Mammary epithelial cell (primary cell): ENCODE measurements at regions not wholly inside any gene's neighbourhood (a gene's known extent, or its start where the extent isn't known, plus 50 kb on each side); places are given as distances from the start of the nearest gene placed in this dataset.

Source experiments
- EZH2 ChIP-seq: IDR thresholded peaks from 2 replicates; pipeline ENCODE4 v1.6.1; 2012; ENCODE audit warnings: low read length, inconsistent platforms, borderline replicate concordance
- TF ChIP-seq, protein P1 (sequence below), 2 donors: IDR thresholded peaks in 1 of 2; conservative IDR thresholded peaks in 1 of 2; 2 replicates each; pipeline ENCODE4 v1.5.1; 2011 to 2012; ENCODE audit warnings: inconsistent platforms in 2 of 2, low read length in 2 of 2, mild to moderate bottlenecking in 2 of 2, control low read depth in 1 of 2, low read depth in 1 of 2; ENCODE audit not compliant: insufficient read depth in 1 of 2; ENCODE audit errors: extremely low read depth in 1 of 2

DNA sequence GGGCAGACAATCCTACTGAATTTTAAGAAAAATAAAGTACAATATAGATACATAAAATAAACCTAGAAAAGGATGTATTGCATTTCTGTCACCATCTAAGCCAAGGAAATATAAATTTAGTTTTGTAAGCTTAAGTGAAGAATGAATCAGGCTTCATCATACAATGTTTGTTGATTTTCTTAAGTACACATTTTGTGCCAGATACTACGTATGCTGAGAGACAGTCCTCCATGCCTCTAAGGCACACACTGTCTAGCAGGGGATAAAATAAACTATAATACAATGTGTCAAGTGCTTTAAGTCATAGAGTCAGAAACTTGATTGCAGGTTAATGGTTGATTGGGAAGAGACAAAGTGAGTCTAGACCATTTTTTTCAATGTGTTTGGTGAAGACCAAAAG is 465.7 kb downstream of the TBC1D4 start:
- TF ChIP-seq, protein P1, sequence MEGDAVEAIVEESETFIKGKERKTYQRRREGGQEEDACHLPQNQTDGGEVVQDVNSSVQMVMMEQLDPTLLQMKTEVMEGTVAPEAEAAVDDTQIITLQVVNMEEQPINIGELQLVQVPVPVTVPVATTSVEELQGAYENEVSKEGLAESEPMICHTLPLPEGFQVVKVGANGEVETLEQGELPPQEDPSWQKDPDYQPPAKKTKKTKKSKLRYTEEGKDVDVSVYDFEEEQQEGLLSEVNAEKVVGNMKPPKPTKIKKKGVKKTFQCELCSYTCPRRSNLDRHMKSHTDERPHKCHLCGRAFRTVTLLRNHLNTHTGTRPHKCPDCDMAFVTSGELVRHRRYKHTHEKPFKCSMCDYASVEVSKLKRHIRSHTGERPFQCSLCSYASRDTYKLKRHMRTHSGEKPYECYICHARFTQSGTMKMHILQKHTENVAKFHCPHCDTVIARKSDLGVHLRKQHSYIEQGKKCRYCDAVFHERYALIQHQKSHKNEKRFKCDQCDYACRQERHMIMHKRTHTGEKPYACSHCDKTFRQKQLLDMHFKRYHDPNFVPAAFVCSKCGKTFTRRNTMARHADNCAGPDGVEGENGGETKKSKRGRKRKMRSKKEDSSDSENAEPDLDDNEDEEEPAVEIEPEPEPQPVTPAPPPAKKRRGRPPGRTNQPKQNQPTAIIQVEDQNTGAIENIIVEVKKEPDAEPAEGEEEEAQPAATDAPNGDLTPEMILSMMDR (conservative IDR thresholded peaks at IDR 0.05 in 1 of 2, IDR thresholded peaks at IDR 0.05 in 1 of 2; ENCODE audit: extremely low read depth in 1 of 2, insufficient read depth in 1 of 2, low read depth in 1 of 2, low read length in 2 of 2), result no peak
- TF ChIP-seq EZH2, result no peak
